GM19193 (cell line): ENCODE measurements at regions not wholly inside any gene's neighbourhood (a gene's known extent, or its start where the extent isn't known, plus 50 kb on each side); places are given as distances from the start of the nearest gene placed in this dataset.

ENCODE experiments used
- POLR2A ChIP-seq: IDR thresholded peaks from 4 replicates; pipeline ENCODE4 v1.6.1; 2011; ENCODE audit not compliant: insufficient read depth, insufficient read length; ENCODE audit errors: extremely low read depth

- no peak for TF ChIP-seq POLR2A
These were observed 51.3 kb downstream of the OR10H4 start for GRCh38 chr19:16000024-16000663.

DNA sequence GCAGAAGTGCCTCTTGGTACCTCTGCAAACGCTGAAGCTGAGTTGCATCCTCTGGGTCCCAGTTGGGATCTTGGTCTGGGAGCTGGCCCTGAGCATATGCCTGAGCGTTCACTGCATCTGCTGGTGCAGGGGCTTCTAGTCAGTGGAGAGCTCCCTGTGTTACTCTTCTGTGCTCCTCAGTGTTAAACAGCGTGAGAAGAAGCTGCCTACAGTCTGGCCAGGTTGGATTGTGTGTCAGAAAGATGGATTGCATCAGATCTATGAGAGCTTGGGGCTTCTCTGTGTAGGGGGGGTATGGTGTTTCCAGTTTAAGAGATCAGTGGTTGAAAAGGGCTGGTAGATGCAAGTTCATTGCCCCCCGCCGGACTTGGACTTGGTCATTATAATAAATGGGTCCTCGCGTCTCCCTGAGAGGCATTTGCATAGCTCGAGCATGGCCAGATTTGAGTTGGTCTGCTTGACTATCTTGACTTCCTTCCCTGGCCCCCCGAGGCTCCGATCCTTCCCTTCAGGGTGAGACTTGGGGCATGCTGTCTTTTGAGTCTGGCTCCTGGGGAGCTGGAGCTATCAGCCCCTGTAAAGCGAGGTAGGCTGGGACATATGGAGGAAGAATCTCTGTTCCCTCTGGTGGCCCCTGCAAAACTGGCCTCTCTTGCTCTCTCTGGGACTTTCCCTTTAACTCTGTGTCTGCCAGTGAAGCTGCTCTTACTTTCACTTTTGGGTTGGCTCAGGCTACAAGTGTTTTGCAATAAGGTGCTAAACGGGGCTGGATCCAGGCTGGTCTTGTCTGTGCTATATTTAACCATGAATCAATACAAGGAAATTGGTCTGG is 52.9 kb downstream of the OR10H4 start:
- peak; percentile 54 for TF ChIP-seq POLR2A

GRCh38 chr19:16002406-16003384 is 53.9 kb downstream of the OR10H4 start:
- no peak for TF ChIP-seq POLR2A

- no peak for TF ChIP-seq POLR2A
These were observed 54.6 kb downstream of the OR10H4 start for GRCh38 chr19:16003391-16003790.

GRCh38 chr19:16005925-16006324 is 57.1 kb downstream of the OR10H4 start:
- TF ChIP-seq POLR2A: no peak

DNA sequence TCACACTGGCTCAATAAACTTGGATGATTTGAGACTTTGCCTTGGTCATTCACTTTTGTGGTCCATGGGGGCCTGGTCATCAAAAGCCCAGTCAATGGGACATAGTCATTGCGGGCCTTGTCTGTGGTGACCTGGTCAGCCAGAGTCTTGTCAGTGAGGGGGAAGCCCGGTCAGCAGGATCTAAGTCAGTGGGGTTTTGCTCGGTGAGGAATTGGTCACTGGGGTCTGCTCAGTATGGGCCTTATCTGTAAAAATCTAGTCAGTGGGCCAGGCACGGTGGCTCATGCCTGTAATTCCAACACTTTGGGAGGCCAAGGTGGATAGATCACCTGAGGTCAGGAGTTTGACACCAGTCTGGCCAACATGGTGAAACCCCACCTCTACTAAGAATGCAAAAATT is 63.7 kb upstream of the TPM4 start:
- TF ChIP-seq POLR2A: no peak

- no peak for TF ChIP-seq POLR2A
These were observed 63.0 kb upstream of the TPM4 start for GRCh38 chr19:16013181-16013850.

- no peak for TF ChIP-seq POLR2A
These were observed 62.1 kb upstream of the TPM4 start for GRCh38 chr19:16013851-16014840.

DNA sequence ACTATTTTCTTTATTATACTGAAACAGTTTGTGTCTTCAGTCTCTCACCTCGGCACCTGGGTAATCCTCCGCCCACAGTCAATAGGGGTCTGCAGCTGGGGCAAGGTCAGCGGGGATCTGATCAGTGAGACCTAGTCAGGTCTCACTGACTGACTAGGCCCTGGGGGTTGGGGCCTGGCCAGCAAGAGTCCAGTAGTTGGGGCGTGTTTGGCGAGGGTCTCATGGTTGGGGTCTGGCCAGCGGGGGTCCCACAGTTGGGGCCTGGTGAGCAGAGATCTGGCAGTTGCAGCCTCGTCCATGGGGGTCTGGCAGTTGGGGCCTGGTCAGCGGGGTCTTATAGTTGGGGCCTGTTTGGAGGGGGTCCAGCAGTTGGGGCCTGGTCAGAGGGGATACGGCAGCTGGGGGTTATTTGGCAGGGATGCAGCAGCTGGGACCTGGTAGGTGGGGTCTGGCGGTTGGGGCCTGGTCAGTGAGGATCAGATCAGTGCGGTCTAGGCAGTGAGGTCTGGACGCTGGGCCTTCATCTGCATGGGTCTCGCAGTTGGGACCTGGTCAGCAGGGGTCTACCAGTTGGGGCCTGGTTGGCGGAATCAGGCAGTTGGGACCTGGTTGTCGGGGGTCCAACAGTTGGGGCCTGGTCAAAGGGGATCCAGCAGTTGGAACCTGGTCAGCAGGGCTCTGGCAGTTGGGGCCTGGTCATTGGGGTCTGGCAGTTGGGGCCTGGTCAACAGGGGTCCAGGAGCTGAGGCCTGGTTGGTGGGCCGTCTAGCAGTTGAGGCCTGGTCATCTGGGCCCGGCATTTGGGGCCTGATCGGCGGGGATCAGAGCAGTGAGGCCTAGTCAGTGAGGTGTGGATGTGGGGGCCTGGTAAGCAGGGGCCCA is 61.1 kb upstream of the TPM4 start:
- TF ChIP-seq POLR2A: no peak

DNA sequence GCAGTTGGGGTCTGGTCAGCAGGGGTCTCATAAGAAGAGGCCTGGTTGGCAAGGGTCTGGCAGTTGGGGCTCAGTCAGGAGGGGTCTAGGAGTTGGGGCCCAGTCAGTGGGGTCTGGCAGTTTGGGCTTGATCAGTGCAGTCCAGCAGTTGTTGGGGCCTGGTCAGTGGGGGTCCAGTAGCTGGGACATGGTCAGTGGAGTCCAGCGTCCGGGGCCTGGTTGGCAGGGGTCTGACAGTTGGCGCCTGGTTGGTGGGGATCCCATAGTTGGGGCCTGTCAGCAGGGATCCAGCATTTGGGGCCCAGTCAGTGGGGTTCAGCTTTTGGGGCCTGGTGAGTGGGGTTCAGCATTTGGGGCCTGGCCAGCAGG is 60.5 kb upstream of the TPM4 start:
- no peak for TF ChIP-seq POLR2A

DNA sequence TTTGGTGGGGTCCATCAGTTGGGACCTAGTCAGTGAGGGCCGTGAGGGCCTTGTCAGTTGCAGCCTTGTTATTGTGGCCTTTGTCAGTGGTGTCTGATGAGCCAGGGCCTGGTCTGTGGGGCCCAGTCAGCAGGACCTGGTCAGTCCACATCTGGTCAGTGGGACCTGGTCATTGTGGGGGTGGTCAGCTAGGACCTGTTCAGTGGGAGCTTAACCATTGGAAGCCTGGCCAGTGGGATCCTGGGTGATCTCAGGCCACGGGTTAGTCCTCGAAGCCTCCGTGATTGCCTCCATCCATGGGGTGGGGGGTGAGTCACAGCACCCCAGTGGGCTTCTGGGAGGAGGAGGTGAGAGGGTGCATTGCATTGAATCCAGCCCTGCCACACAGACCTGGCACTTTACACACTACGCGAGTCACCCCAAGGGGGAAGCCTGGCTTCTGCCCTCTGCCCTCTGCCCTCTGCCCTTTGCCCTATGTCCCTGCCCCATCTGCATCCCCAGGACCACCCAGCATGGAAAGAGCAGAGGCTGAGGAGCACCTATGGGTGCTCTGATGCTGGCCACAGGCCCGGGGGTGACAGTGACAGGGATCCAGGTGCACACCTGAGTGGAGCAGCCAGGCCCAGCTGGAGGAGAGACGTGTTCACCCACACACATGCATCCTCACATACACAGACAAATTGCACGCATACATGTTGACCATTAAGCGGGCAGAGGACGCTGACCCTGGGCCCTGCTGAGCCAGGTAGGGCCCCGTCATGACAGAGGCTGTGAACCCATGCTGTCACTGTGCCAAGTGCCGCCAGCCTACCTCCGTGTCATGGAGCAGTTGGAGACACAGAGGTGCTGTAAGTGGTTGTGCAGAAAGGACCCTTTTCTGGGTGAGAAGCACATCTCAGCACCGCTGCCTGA is 59.8 kb upstream of the TPM4 start:
- TF ChIP-seq POLR2A: no peak

DNA sequence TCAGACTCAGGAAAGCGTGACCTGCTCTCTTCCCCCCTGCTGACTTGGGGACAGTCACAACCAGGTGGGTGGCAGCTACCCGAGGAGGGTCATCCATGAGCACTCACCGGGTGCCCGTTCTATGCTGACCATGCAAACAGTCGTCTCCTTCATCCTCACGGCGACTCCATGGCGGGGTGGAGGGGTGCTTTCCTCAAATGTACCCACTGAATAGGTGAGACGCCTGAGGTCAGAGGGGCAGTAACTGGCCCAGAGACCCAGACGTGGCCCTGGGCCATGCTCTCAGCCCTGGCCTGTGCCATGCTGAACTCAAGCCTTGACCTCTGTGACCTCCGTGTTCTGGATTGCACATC is 59.2 kb upstream of the TPM4 start:
- TF ChIP-seq POLR2A: no peak
